Mesenchymal stem cell (in vitro differentiated cells and primary cell): ENCODE measurements at regions not wholly inside any gene's neighbourhood (a gene's known extent, or its start where the extent isn't known, plus 50 kb on each side); places are given as distances from the start of the nearest gene placed in this dataset.
A peak's percentile ranks its signal among the peaks of the same experiment; 100 is the strongest.
"Not testable (repeated sequence)": the region's sequence is repeated elsewhere in the genome, so short reads cannot be mapped to it uniquely, and the experiment has no call there.

Experiments
- DNase-seq: peaks from one replicate; pipeline ENCODE4 v3.0.0-alpha.2; 2013
- H2AFZ ChIP-seq: one replicate; pipeline ENCODE4 v1.6.1; 2013; ENCODE audit warnings: low read depth, mild to moderate bottlenecking, control low read depth, inconsistent platforms, low read length, moderate library complexity
- H2AK5ac ChIP-seq: 2 replicates; pipeline ENCODE4 v1.6.1; 2013; ENCODE audit warnings: low read length, moderate library complexity, mild to moderate bottlenecking, inconsistent platforms; ENCODE audit not compliant: severe bottlenecking
- H2BK120ac ChIP-seq: one replicate; pipeline ENCODE4 v1.6.1; 2013; ENCODE audit warnings: low read depth, mild to moderate bottlenecking, inconsistent platforms, low read length, moderate library complexity
- H2BK12ac ChIP-seq, 2 experiments: one replicate each; pipeline ENCODE4 v1.6.1; 2013; ENCODE audit warnings: inconsistent platforms in 2 of 2, low read length in 2 of 2, mild to moderate bottlenecking in 2 of 2, moderate library complexity in 2 of 2, control low read depth in 1 of 2
- H2BK15ac ChIP-seq: one replicate; pipeline ENCODE4 v1.6.1; 2013; ENCODE audit warnings: mild to moderate bottlenecking, low read depth, inconsistent platforms; ENCODE audit not compliant: poor library complexity, severe bottlenecking
- H2BK5ac ChIP-seq: 2 replicates; pipeline ENCODE4 v1.6.1; 2013; ENCODE audit warnings: low read depth, mild to moderate bottlenecking, low read length, control low read depth, inconsistent platforms; ENCODE audit not compliant: poor library complexity, severe bottlenecking
- H3K14ac ChIP-seq, 2 experiments: one replicate each; pipeline ENCODE4 v1.6.1; 2013; ENCODE audit warnings: inconsistent platforms in 2 of 2, low read length in 2 of 2, control low read depth in 1 of 2, mild to moderate bottlenecking in 1 of 2, moderate library complexity in 1 of 2
- H3K18ac ChIP-seq, 2 experiments: one replicate each; pipeline ENCODE4 v1.6.1; 2013; ENCODE audit warnings: inconsistent platforms in 2 of 2, low read length in 2 of 2, control low read depth in 1 of 2, low read depth in 1 of 2, mild to moderate bottlenecking in 1 of 2
- H3K23ac ChIP-seq, 2 experiments: one replicate each; pipeline ENCODE4 v1.6.1; 2013; ENCODE audit warnings: inconsistent platforms in 2 of 2, low read length in 2 of 2, mild to moderate bottlenecking in 2 of 2, moderate library complexity in 2 of 2, control low read depth in 1 of 2
- H3K27ac ChIP-seq: 2 replicates; pipeline ENCODE4 v1.5.1; 2013; ENCODE audit warnings: mild to moderate bottlenecking, moderate library complexity, low read length, control low read depth, inconsistent platforms; ENCODE audit not compliant: poor library complexity, severe bottlenecking
- H3K27me3 ChIP-seq, 2 experiments: 2 replicates each; pipeline versions ENCODE4 v1.6.1 to v1.7.0; 2013; ENCODE audit warnings: low read length in 2 of 2, mild to moderate bottlenecking in 2 of 2, moderate library complexity in 2 of 2, control low read depth in 1 of 2, inconsistent platforms in 1 of 2; ENCODE audit not compliant: control insufficient read depth in 1 of 2, insufficient read depth in 1 of 2
- H3K36me3 ChIP-seq, 2 experiments: 2 replicates each; pipeline versions ENCODE4 v1.6.1 to v1.7.0; 2013; ENCODE audit warnings: low read length in 2 of 2, control low read depth in 1 of 2, inconsistent platforms in 1 of 2, low read depth in 1 of 2, mild to moderate bottlenecking in 1 of 2; ENCODE audit not compliant: insufficient read depth in 2 of 2, control insufficient read depth in 1 of 2
- H3K4ac ChIP-seq, 2 experiments: one replicate each; pipeline ENCODE4 v1.6.1; 2013; ENCODE audit warnings: inconsistent platforms in 2 of 2, low read length in 2 of 2, mild to moderate bottlenecking in 2 of 2, moderate library complexity in 2 of 2, control low read depth in 1 of 2, low read depth in 1 of 2
- H3K4me1 ChIP-seq: 2 replicates; pipeline ENCODE4 v1.6.1; 2013; ENCODE audit warnings: low read depth, low read length, control low read depth; ENCODE audit not compliant: control insufficient read depth, insufficient read depth
- H3K4me2 ChIP-seq: 2 replicates; pipeline ENCODE4 v1.6.1; 2013; ENCODE audit warnings: low read length, mild to moderate bottlenecking, inconsistent platforms; ENCODE audit not compliant: poor library complexity, severe bottlenecking
- H3K4me3 ChIP-seq, 2 experiments: 2 replicates each; pipeline versions ENCODE4 v1.5.1 to v1.7.0; 2013; ENCODE audit warnings: low read length in 2 of 2, mild to moderate bottlenecking in 2 of 2, control low read depth in 1 of 2, low read depth in 1 of 2; ENCODE audit not compliant: insufficient read depth in 1 of 2
- H3K79me1 ChIP-seq: replicated peaks from 2 replicates; pipeline ENCODE4 v1.6.1; 2013; ENCODE audit warnings: mild to moderate bottlenecking, control low read depth, low read length, inconsistent platforms; ENCODE audit not compliant: poor library complexity, severe bottlenecking
- H3K9ac ChIP-seq: 2 replicates; pipeline ENCODE4 v1.7.0; 2013; ENCODE audit warnings: mild to moderate bottlenecking, low read length, moderate library complexity
- H3K9me3 ChIP-seq: 2 replicates; pipeline ENCODE4 v1.7.0; 2013; ENCODE audit warnings: mild to moderate bottlenecking, low read length; ENCODE audit not compliant: control insufficient read depth
- H4K8ac ChIP-seq: one replicate; pipeline ENCODE4 v1.6.1; 2013; ENCODE audit warnings: inconsistent platforms, mild to moderate bottlenecking, low read length, moderate library complexity
- H4K91ac ChIP-seq: one replicate; pipeline ENCODE4 v1.6.1; 2013; ENCODE audit warnings: mild to moderate bottlenecking, low read length, inconsistent platforms
- WGBS: methylation state at CpG from one replicate; pipeline ENCODE4 v1.1.7; 2013; ENCODE audit warnings: mixed read lengths; 5-methylcytosine and 5-hydroxymethylcytosine counted together

GRCh38 chr11:12595089-12595847 lies 79.0 kb upstream of the TEAD1 start:
- H3K36me3 ChIP-seq, H2BK15ac ChIP-seq, H3K9ac ChIP-seq, H3K27ac ChIP-seq, H3K27me3 ChIP-seq, DNase-seq, H2BK120ac ChIP-seq, H3K4me3 ChIP-seq, H2BK5ac ChIP-seq, H4K8ac ChIP-seq, H3K4ac ChIP-seq, H3K4me2 ChIP-seq, H3K4me1 ChIP-seq, H3K79me1 ChIP-seq, H3K9me3 ChIP-seq, H2BK12ac ChIP-seq, H2AK5ac ChIP-seq, H3K14ac ChIP-seq, H4K91ac ChIP-seq, H3K18ac ChIP-seq, H2AFZ ChIP-seq, H3K23ac ChIP-seq: not testable (repeated sequence)
- 100% methylated on average over 2 of the region's 2 CpGs for WGBS

GRCh38 chr11:12598330-12599256 lies 75.6 kb upstream of the TEAD1 start:
- H3K23ac ChIP-seq, result no peak overlapping the region

DNA sequence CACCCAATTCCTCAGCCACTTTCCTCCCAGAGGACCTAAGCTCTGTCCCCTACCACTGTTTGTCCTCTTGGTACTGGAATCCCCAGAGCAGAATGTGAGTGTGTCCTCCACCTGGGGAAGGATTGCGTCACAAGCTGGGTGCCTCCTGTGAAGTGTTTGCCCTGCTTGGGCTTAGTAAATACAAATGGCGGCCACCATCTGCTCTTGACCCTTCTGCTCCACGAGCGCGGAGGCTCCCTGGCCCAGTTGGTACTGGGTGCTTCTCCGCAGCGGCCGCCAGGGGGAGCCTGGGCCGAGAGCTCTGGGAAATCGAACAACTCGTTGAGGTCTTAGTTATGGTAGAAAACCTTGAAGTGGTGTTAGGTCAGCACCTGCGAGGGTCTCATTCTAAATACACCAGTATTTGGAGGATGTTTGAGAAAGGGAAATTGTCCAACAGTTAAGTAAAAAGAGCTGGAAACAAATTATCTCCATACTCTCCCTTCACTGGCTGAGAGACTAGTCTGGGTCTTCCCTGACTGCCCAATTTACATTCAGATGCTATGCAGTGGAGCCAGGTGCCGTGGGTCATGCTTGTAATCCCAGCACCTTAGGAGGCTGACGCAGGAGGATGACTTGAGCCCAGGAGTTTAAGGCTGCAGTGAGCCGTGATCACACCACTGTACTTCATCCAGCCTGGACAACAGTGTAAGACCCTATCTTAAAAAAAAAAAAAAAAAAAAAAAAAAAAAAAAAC lies 74.6 kb upstream of the TEAD1 start:
- Histone ChIP-seq H3K9ac (no peak overlapping the region), H3K18ac (no peak overlapping the region), H2AFZ (no peak overlapping the region), H2BK15ac (no peak overlapping the region), H3K23ac (no peak overlapping the region), H3K79me1 (no peaks in the 10 kb centered on the region), H3K27ac (no peak overlapping the region), H3K27me3 (no peaks in the 10 kb centered on the region), H2BK120ac (no peak overlapping the region), H3K36me3 (no peaks in the 10 kb centered on the region), H3K4me3 (no peak overlapping the region), H3K4ac (peak overlapping the region in 1 of 2 experiments; percentile 15), H2AK5ac (no peak overlapping the region), H2BK5ac (no peak overlapping the region), H4K8ac (peak overlapping the region; percentile 21), H4K91ac (peak overlapping the region; percentile 49), H3K14ac (no peak overlapping the region), H2BK12ac (peak overlapping the region; percentile 34 to 75), H3K4me2 (no peak overlapping the region), H3K4me1 (peaks cover 6% of the 10 kb centered on the region), H3K9me3 (no peaks in the 10 kb centered on the region)
- DNase-seq, result peak; percentile 12
- 57% methylated on average over 13 of the region's 15 CpGs for WGBS

More at GRCh38 chr11:12598330-12599256, 75.6 kb upstream of the TEAD1 start:
- WGBS, result 43% methylated on average over 4 of the region's 7 CpGs
- no peak overlapping the region for H3K14ac ChIP-seq
- no peak overlapping the region for H3K27ac ChIP-seq
- peak overlapping the region in 1 of 2 experiments; percentile 75 for H2BK12ac ChIP-seq
- H3K4me1 ChIP-seq, result peaks cover 6% of the 10 kb centered on the region
- no peak overlapping the region for H2AK5ac ChIP-seq
- peak overlapping the region; percentile 14 for H3K9ac ChIP-seq
- no peaks in the 10 kb centered on the region for H3K36me3 ChIP-seq
- H3K9me3 ChIP-seq, result no peaks in the 10 kb centered on the region
- no peak overlapping the region for H3K4me3 ChIP-seq
- H2BK120ac ChIP-seq, result no peak overlapping the region
- H2BK15ac ChIP-seq, result no peak overlapping the region
- no peak overlapping the region for H3K4me2 ChIP-seq
- peak overlapping the region; percentile 21 for H4K8ac ChIP-seq
- no peaks in the 10 kb centered on the region for H3K79me1 ChIP-seq
- DNase-seq, result peak; percentile 55
- no peak overlapping the region for H4K91ac ChIP-seq
- H2AFZ ChIP-seq, result no peak overlapping the region
- no peaks in the 10 kb centered on the region for H3K27me3 ChIP-seq
- H3K4ac ChIP-seq, result no peak overlapping the region
- no peak overlapping the region for H3K18ac ChIP-seq
- H2BK5ac ChIP-seq, result no peak overlapping the region
